HFFc6 (cell line): ENCODE measurements at regions not wholly inside any gene's neighbourhood (a gene's known extent, or its start where the extent isn't known, plus 50 kb on each side); places are given as distances from the start of the nearest gene placed in this dataset.

Experiments used
- DNase-seq: peaks from one replicate; pipeline ENCODE4 v3.0.0-alpha.2; 2018
- H3K27ac Mint-ChIP-seq: 2 replicates; pipeline ENCODE4 v1.8.0; 2020; ENCODE audit warnings: mild to moderate bottlenecking, mixed read lengths
- H3K27me3 Mint-ChIP-seq: 2 replicates; pipeline ENCODE4 v1.8.0; 2021; ENCODE audit warnings: mild to moderate bottlenecking, moderate library complexity, mixed read lengths; ENCODE audit not compliant: insufficient read depth
- H3K36me3 Mint-ChIP-seq: 2 replicates; pipeline ENCODE4 v1.8.0; 2021; ENCODE audit warnings: low read depth, mixed read lengths
- H3K4me1 Mint-ChIP-seq: 2 replicates; pipeline ENCODE4 v1.8.0; 2020; ENCODE audit warnings: low read depth, mixed read lengths
- H3K4me3 Mint-ChIP-seq: 2 replicates; pipeline ENCODE4 v1.8.0; 2020; ENCODE audit warnings: mild to moderate bottlenecking, moderate library complexity, mixed read lengths
- H3K9me3 Mint-ChIP-seq: 2 replicates; pipeline ENCODE4 v1.8.0; 2020; ENCODE audit warnings: mild to moderate bottlenecking, mixed read lengths
- CTCF ChIP-seq: fragments of 200-600 bp; sonication (generic); IDR thresholded peaks from 2 replicates; pipeline ENCODE4 v1.5.0; 2021; ENCODE audit warnings: antibody characterized with exemption, mild to moderate bottlenecking

GRCh38 chr2:234438305-234438977 lies 58.4 kb downstream of the ARL4C start:
- Mint-ChIP-seq H3K4me3 (no peak overlapping the region), H3K36me3 (0 out of 2 replicates have a peak, but pooled peaks cover 7% of the 10 kb centered on the region), H3K27me3 (no peaks in the 10 kb centered on the region; the same call in 1 of the 2 replicates), H3K9me3 (no peaks in the 10 kb centered on the region), H3K4me1 (peaks cover 17% of the 10 kb centered on the region), H3K27ac (no peak overlapping the region)
- TF ChIP-seq CTCF = no peak
- no peak for DNase-seq

- Mint-ChIP-seq H3K27me3 (no peaks in the 10 kb centered on the region; the same call in 1 of the 2 replicates), H3K4me3 (no peak overlapping the region), H3K36me3 (0 out of 2 replicates have a peak, but pooled peaks cover 3% of the 10 kb centered on the region), H3K9me3 (no peaks in the 10 kb centered on the region), H3K27ac (no peak overlapping the region), H3K4me1 (peaks cover 10% of the 10 kb centered on the region)
- no peak for TF ChIP-seq CTCF
- no peak for DNase-seq
Measured at GRCh38 chr2:234437642-234438304, 59.1 kb downstream of the ARL4C start.

GRCh38 chr2:234436482-234436837 lies 60.4 kb downstream of the ARL4C start:
- Mint-ChIP-seq H3K4me1 (peaks cover 9% of the 10 kb centered on the region), H3K36me3 (0 out of 2 replicates have a peak, but pooled peaks cover 3% of the 10 kb centered on the region), H3K27ac (no peak overlapping the region)

GRCh38 chr2:234435836-234436481 lies 60.9 kb downstream of the ARL4C start:
- no peak for TF ChIP-seq CTCF
- Mint-ChIP-seq H3K9me3 (no peaks in the 10 kb centered on the region), H3K27ac (no peak overlapping the region), H3K36me3 (0 out of 2 replicates have a peak, but pooled peaks cover 2% of the 10 kb centered on the region), H3K4me1 (peaks cover 9% of the 10 kb centered on the region), H3K27me3 (no peaks in the 10 kb centered on the region; the same call in 1 of the 2 replicates), H3K4me3 (no peak overlapping the region)
- DNase-seq = no peak

More at GRCh38 chr2:234436482-234436837, 60.4 kb downstream of the ARL4C start:
- Mint-ChIP-seq H3K4me3 (no peak overlapping the region), H3K27me3 (no peaks in the 10 kb centered on the region; the same call in 1 of the 2 replicates), H3K9me3 (no peaks in the 10 kb centered on the region)
- no peak for DNase-seq
- TF ChIP-seq CTCF = no peak

GRCh38 chr2:234433201-234433600 lies 63.7 kb downstream of the ARL4C start:
- peaks cover 9% of the 10 kb centered on the region for H3K4me1 Mint-ChIP-seq
- H3K9me3 Mint-ChIP-seq = no peaks in the 10 kb centered on the region
- H3K27ac Mint-ChIP-seq = no peak overlapping the region
- no peaks in the 10 kb centered on the region for H3K36me3 Mint-ChIP-seq
- no peak for DNase-seq
- H3K27me3 Mint-ChIP-seq = no peaks in the 10 kb centered on the region
- 0 out of 2 replicates have a peak, but pooled peaks have one; percentile 18 for TF ChIP-seq CTCF
- no peak overlapping the region for H3K4me3 Mint-ChIP-seq
